ENCODE measurements at regions not wholly inside any gene's neighbourhood (a gene's known extent, or its start where the extent isn't known, plus 50 kb on each side); places are given as distances from the start of the nearest gene placed in this dataset.

DNA sequence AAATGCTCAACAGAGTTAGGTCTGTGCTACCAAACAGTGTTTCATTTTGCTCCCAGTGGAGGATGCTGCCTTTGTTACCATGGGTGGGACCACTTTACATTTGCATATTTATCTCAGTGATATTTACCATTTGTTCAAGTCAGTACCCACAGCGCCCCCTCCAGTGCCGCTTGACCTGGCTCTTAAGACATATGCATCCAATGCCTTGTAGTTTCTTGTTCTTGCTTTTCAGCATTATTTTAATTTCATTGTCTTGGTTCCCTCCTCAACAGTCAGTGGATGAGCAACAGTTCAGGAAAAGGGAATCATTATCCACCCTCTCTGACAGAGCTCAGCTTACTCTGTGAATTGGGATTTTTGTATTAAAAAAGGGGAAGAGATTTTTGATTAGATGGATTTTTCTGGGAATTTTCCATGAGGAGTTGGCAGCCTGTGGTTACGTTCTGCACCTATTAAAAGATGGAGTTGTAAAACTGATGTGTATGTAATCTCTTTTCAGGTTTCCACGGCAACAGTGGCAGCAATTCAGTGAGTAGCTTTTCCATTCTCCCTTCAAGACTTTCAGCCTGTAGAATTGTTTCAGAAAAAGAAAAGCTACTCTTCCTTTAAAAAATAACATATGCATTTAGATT lies 240.5 kb upstream of the DAAM1 start:
- no peak for DNase-seq (ENCODE audit: low read depth in 3 of 3)

- DNase-seq (ENCODE audit: low read depth in 3 of 3), result no peak
Measured at GRCh38 chr14:58950555-58950954, 237.9 kb upstream of the DAAM1 start.

GRCh38 chr14:58951143-58951542 lies 237.3 kb upstream of the DAAM1 start:
- DNase-seq (ENCODE audit: low read depth in 3 of 3), result no peak

GRCh38 chr14:58954052-58954451 lies 234.4 kb upstream of the DAAM1 start:
- DNase-seq (ENCODE audit: low read depth in 3 of 3), result no peak

- DNase-seq (ENCODE audit: low read depth in 3 of 3), result no peak
Measured at GRCh38 chr14:58954901-58955861, 233.3 kb upstream of the DAAM1 start.

GRCh38 chr14:58961045-58961731 lies 227.3 kb upstream of the DAAM1 start:
- no peak for DNase-seq (ENCODE audit: low read depth in 3 of 3)

DNA sequence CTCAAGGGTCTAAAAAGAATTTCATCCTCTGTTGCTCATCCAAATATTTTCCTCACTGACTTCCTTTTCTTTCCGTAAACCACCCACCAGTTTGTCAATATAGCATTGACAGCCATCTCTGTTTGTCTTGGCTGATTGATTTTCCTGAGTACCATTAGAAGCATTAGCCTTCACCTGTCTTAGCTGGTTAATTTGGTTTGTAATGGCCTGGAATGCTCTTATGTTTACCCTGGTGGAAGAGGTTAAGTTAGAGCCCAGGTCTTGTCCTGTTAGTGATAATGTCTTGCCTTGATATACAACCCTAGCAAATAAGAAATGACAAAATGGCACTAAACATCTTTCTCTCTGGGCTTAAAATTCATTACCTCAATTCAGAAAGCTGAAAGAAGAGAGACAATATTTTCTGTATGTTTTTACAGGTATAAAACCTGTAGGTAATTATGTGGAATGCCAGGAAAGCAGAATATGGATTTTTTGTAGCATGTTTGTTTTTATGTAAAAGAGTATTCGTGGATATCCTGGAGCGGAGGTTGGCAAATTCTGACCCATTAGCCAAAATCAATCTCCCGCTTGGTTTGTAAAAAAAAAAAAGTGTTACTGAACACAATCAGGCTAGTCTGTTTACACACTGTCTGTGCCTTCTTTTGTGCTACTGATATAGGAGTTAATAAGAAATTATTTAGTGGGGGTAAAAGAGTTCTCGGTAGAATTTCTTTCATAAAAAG lies 224.4 kb upstream of the DAAM1 start:
- no peak for DNase-seq (ENCODE audit: low read depth in 3 of 3)

GRCh38 chr14:58964598-58964928 lies 223.9 kb upstream of the DAAM1 start:
- no peak for DNase-seq (ENCODE audit: low read depth in 3 of 3)

DNA sequence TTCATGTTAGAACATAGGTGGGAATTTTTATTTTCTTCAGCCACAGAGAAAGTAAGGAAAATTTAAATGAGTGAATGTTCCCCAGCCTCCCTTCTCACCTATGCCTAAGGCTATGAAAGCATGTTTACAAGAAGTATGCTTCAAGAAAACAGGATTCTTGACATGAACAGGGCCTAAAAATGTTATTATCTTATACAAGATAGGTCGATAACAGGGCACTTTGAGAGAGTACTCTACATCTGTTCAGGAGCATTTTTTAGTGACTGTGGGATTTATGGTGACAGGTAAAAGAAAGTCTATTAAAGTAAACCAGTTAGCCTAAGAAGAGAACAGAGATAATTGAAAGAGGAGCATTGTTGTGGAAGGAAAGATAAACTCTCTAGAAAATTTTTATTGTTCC lies 222.9 kb upstream of the DAAM1 start:
- no peak for DNase-seq (ENCODE audit: low read depth in 3 of 3)

DNA sequence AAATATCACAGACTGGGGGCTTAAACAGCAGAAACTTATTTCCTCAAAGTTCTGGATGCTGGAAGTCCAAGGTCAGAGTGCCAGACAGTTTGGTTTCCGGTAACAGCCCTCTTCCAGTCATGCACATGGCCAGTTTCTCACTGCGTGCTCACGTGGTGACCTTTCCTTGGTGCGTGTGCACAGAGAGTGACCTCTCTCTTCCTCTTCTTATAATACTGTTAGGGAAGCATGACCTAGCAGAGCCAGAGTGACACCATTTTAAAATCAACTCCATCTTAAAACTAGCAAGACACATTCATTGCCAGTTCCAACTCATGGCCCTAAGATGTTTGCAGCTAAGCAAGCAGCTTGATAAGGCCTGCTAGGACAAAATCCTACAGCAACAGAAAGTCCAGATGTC lies 221.5 kb upstream of the DAAM1 start:
- DNase-seq (ENCODE audit: low read depth in 3 of 3), result no peak

DNA sequence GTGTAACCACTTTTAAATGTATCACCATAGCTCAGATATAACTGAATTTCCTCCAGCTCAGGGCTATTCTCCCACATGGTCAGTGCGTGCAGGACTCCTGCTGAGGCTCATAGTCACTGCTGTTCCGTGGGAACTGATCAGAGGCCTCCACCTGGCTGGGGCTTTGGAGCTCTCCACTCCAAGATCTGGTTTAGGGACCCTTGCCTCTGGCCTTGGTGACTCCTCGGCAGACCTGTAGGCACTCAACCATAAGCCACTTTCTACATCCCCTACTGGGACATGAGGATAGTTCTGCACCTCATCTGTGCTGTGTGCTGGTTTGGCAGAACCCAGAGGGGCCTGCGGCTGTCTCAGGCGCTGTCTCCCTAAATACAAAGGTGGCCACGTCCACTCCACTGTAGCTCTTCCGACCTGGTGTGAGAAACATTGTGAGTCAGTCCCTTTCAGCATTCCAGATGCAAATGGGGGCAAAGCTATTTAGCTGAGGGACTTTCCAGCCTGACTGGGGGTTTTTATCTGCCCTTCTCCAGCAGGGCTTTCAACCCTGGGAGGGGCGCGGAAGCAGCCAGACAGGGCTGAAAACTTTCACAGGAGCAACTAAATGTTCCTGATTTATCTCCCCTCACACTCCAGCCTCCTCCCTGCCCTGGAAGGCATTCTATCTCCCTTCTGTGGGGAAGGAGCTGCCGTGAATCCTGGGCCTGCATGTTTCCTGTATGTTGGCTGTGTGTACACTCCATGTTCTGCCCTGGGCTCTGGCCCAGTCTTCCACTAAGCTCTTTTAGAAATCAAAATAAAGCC lies 218.3 kb upstream of the DAAM1 start:
- DNase-seq (ENCODE audit: low read depth in 3 of 3), result no peak

DNA sequence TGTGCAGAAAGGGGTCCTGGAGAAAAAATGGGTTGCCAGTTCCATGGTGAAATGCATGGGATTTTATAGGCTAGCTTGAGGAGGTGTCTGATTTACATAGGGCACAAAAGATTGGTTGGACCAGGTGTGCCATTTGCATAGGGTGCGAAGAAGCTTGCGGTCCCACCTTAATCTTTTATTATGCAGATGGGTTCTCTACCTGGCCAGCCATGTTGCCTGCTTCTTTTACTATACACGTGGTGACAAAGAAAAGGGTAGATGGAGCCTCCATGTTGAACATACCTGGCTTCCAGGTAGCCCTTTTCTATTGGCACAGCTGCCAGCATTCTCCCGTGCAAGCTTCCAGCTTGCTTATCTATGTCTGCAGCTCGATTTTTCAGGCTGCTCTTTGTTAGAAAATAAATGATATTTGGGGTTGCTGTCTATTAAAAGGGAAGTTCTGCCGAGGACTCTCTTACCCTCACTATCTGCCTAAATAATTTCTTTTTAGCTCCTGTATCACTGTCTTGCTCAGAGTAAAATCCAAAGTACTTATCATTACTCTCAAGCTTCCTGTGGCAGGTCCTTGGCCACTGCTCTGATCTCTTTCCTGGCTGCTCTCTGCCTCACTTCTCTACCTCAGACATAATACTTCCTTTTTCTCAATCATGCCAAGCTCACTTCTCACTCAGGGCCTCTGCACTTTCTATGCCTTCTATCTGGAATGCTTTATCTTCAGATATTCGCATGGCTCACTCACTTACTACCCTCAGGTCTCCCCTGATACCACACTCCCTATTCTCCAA lies 216.0 kb upstream of the DAAM1 start:
- no peak for DNase-seq (ENCODE audit: low read depth in 3 of 3)

DNA sequence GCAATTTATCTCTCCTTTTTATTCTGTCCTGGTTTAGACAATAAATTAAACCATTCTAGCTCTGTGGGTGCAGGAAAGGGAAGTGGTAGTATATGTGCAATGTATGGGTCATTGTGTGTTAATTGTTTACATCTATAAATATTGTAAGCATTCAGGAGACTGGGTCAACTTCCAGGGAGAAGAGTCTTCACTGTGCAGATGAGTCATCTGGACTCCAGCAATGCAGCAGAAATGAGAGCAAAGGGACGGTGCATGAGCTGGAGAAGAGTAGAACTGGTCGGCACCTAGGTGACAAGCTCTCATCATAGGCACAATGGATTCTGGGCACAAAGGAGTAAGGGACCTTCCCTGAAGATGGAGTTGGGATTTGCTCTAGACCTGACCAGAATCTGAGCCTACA lies 211.1 kb upstream of the DAAM1 start:
- DNase-seq (ENCODE audit: low read depth in 3 of 3), result no peak

DNA sequence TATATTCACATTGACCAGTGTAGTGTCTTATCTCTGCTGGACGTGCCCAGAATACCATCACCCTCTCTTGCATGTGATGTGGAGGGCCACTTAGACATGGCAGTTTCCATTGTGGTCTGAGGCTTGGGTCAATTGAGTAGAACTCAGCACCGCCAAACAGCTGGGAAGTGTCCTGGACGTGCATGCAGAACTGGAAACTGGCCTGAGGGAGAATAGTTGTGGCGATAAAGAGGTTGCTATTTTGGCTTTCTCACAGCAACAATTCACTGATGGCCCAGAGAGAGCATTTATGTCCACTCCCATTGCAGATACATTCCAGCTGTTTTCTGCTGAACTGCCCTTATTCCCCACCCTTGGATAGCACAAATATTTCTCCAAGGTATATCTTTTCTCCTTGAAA lies 210.1 kb upstream of the DAAM1 start:
- no peak for DNase-seq (ENCODE audit: low read depth in 3 of 3)

DNA sequence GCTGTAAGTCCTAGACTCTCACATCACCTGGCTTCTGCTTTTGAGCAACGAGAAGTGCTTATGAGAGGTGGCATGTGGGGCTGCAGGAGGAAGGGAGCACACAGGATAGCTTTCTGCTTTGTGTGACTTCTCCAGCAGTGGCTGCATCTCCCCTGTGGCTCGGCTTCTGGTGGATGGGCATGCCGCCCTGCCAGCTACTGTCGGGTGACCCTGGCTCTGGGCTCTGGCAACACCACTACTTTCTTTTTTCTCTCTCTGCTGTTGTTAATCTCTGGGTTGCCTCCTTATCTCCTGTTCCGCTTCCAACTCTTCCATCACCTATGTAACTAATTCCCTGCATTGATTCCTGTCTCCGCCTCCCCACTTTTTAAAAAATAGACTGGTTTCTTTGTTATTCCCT lies 209.1 kb upstream of the DAAM1 start:
- DNase-seq (ENCODE audit: low read depth in 3 of 3), result no peak

DNA sequence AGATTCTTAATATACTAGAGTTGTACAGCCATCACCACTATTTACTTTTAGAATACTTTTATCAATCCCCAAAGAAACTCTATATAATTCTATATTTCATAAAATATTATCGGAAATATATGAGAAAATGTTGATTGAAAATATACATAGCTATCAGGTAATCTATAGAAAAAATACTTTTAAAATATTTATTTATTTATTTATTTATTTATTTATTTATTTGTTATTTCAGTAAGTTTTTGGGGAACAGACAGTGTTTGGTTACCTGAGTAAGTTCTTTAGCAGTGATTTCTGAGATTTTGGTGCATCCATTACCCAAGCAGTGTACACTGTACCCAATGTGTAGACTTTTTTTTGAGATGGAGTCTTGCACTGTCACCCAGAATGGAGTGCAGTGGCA lies 206.6 kb upstream of the DAAM1 start:
- DNase-seq (ENCODE audit: low read depth in 3 of 3), result no peak

DNA sequence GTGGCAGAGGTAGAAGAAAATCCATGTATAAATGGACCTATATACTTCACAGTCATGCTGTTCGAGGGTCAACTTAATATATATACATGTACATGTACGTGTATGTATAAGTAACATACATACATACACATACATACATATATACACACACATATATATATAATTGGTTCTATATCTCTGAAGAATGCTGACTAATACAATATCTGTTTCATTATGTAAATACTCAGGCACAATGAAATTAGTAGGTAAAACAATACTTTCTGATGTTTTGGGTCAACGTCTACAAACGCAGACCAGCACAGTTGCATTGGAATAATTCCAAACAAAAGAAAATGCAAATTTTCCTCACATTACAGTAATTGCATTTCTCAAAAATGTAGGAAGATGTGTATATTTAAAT lies 202.7 kb upstream of the DAAM1 start:
- DNase-seq (ENCODE audit: low read depth in 3 of 3), result no peak

GRCh38 chr14:58987591-58987990 lies 200.9 kb upstream of the DAAM1 start:
- DNase-seq (ENCODE audit: low read depth in 3 of 3), result no peak

DNA sequence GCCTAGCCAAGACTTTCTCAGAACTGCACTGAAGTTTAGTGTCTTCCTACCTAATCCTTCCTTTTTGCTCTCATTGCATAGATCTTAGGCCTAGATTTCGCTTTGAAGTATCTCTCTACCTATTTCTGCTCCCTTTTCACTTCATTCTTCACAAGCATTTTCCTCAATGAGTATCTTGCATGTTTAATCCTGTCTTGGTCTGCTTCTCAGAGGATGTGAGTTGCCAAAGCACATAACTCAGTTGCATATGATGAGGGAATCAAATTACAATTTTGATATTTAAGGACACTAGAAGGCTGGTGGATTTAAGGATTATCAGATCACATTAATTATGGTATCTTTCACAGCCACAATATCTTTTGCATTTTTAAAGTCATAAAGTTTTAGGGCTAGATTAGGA lies 195.5 kb upstream of the DAAM1 start:
- DNase-seq (ENCODE audit: low read depth in 3 of 3), result no peak

GRCh38 chr14:58994130-58994529 lies 194.3 kb upstream of the DAAM1 start:
- DNase-seq (ENCODE audit: low read depth in 3 of 3), result no peak

- no peak for DNase-seq (ENCODE audit: low read depth in 3 of 3)
Measured at GRCh38 chr14:59004012-59004411, 184.5 kb upstream of the DAAM1 start.
